WTC11 (cell line): ENCODE measurements at regions not wholly inside any gene's neighbourhood (a gene's known extent, or its start where the extent isn't known, plus 50 kb on each side); places are given as distances from the start of the nearest gene placed in this dataset.

Experiments
- AR ChIP-seq: fragments of 250-450 bp; sonication (Bioruptor Pico); IDR thresholded peaks from 2 replicates; pipeline ENCODE4 v1.9.0; 2021; ENCODE audit warnings: mild to moderate bottlenecking
- PRRX2 ChIP-seq: fragments of 250-450 bp; sonication (Bioruptor Pico); IDR thresholded peaks from 2 replicates; pipeline ENCODE4 v1.8.0; 2021; ENCODE audit warnings: mild to moderate bottlenecking
- ZNF317 ChIP-seq: sonication (generic); formaldehyde crosslinking; IDR thresholded peaks from 2 replicates; pipeline ENCODE4 v1.8.1; 2023; ENCODE audit warnings: low read depth, mild to moderate bottlenecking, moderate library complexity, missing genetic modification reagents, borderline replicate concordance
- TF ChIP-seq, protein P1 (sequence below): sonication (generic); formaldehyde crosslinking; IDR thresholded peaks from 2 replicates; pipeline ENCODE4 v1.8.0; 2022; ENCODE audit warnings: missing genetic modification reagents

- no peak for TF ChIP-seq AR
- TF ChIP-seq PRRX2 (CRISPR knock-in tag) = no peak
- TF ChIP-seq, protein P1, sequence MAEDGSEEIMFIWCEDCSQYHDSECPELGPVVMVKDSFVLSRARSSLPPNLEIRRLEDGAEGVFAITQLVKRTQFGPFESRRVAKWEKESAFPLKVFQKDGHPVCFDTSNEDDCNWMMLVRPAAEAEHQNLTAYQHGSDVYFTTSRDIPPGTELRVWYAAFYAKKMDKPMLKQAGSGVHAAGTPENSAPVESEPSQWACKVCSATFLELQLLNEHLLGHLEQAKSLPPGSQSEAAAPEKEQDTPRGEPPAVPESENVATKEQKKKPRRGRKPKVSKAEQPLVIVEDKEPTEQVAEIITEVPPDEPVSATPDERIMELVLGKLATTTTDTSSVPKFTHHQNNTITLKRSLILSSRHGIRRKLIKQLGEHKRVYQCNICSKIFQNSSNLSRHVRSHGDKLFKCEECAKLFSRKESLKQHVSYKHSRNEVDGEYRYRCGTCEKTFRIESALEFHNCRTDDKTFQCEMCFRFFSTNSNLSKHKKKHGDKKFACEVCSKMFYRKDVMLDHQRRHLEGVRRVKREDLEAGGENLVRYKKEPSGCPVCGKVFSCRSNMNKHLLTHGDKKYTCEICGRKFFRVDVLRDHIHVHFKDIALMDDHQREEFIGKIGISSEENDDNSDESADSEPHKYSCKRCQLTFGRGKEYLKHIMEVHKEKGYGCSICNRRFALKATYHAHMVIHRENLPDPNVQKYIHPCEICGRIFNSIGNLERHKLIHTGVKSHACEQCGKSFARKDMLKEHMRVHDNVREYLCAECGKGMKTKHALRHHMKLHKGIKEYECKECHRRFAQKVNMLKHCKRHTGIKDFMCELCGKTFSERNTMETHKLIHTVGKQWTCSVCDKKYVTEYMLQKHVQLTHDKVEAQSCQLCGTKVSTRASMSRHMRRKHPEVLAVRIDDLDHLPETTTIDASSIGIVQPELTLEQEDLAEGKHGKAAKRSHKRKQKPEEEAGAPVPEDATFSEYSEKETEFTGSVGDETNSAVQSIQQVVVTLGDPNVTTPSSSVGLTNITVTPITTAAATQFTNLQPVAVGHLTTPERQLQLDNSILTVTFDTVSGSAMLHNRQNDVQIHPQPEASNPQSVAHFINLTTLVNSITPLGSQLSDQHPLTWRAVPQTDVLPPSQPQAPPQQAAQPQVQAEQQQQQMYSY (CRISPR knock-in tag) = no peak
- TF ChIP-seq ZNF317 (CRISPR knock-in tag) = no peak
Measured at GRCh38 chr6:112002307-112002706, 51.6 kb upstream of the CCN6 start (continued).
